GM04504 (cell line): ENCODE measurements at regions not wholly inside any gene's neighbourhood (a gene's known extent, or its start where the extent isn't known, plus 50 kb on each side); places are given as distances from the start of the nearest gene placed in this dataset.

Experiments used
- DNase-seq: peaks from one replicate; pipeline ENCODE4 v3.0.0-alpha.2; 2012; ENCODE audit warnings: low read depth

GRCh38 chr9:81191222-81191621 lies 498.1 kb downstream of the TLE1 start:
- DNase-seq: no peak

DNA sequence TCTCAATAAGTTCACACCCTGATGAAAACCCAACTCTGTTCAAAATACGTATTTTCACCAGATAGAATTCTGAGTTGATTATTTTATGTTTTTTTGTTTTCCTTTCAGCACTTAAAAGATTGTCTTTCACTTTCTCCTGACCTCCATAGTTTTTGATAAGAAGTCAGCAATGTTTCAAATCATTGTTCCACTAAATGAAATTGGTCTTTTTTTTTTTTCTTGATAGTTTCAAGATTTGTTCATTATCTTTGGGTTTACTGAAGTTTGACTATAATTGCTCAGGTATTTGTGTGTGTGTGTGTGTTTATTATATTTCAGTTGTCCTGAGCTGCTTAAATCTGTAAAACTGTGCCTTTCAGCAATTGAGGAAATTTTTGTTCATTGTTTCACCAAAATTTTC lies 498.7 kb downstream of the TLE1 start:
- DNase-seq: no peak

DNA sequence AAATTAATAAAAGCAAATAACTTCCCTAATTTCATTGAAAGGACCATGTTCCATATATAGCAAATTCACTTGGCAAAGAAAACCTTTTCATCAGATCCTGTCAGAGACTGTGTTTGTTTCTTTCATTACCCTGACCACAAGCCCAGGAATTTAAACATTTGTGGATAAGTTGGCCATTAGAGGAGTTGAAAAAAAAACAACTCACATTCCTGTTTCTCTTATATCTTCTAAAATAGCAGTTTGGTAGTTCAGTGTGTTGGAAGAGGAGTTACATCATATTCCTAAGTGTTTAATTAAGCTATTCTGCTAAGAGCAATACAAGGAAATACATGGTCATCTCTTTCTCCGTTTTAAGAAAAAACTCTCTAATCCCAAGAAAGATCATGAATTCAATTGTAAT lies 505.6 kb downstream of the TLE1 start:
- DNase-seq: peak; percentile 1

GRCh38 chr9:81182431-81182830 lies 506.9 kb downstream of the TLE1 start:
- DNase-seq: no peak

DNA sequence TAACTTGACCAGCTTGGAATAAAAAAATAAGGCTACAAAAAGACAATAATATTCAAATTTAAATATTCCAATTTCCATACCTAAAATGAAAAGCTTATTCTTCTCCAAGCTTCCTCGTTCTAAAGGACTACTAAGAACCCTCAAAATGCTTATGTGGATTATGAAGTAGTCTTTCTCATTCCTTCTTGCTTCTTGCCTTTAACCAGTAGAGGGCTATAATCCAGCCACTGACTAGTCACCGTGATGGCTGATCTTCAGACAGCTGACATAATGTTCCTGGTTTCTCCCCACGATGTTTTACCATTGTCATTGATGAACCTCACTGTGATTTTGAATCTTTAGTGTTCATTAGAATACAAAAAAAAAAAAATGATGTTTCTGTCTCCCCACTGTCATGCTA lies 515.3 kb downstream of the TLE1 start:
- no peak for DNase-seq

DNA sequence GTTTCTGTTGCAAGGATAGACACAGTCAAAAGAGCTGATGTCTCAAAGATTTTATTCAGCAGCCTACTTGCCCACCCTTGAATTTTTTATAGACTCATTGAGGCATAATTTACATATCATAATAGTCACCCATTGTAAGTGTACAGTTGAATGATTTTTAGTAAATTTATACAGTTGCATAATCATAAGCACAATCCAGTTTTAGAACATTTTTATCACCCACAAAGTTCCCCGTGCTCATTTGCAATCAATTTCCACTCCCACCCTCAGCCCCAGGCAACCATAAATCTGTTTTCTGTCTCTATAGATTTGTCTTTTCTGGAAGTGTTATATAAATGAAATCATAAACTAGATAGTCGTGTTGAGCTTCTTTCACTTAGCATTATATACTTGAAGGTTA lies 517.7 kb downstream of the TLE1 start:
- no peak for DNase-seq

DNA sequence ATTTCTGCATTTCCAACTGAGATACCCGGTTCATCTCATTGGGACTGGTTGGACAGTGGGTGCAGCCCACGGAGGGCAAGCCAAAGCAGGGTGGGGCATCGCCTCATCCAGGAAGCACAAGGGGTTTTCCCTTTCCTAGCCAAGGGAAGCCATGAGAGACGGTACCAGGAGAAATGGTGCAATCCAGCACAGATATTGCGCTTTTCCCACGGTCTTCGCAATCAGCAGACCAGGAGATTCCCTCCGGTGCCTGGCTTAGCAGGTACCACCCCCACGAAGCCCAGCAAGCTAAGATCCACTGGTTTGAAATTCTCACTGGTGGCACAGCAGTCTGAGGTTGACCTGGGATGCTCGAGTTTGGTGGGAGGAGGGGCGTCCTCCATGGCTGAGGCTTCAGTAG lies 527.0 kb downstream of the TLE1 start:
- no peak for DNase-seq

GRCh38 chr9:81156381-81156780 lies 533.0 kb downstream of the TLE1 start:
- DNase-seq: no peak

GRCh38 chr9:81150016-81150625 lies 539.2 kb downstream of the TLE1 start:
- DNase-seq: no peak

GRCh38 chr9:81146684-81147337 lies 542.5 kb downstream of the TLE1 start:
- DNase-seq: no peak

DNA sequence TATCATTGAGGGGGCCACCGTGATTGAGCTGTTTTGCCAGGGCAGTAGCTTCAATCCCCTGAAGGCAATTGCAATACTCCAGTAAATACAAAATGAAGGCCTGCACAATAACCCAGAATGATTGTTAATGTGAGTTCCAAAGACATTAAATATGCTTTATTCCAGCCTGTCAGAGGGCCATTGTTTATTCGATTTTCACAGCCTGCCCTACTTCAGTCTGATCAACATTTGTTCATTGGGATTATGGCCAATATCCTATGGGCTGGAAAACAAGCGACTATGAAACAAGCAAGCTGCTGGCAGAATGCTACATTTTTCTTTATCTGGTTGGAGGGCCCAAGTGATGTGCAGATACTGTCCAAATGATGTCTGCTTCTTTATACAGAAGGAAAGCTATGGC lies 543.1 kb downstream of the TLE1 start:
- DNase-seq: no peak

- no peak for DNase-seq
These were observed 543.9 kb downstream of the TLE1 start for GRCh38 chr9:81145331-81145963.

DNA sequence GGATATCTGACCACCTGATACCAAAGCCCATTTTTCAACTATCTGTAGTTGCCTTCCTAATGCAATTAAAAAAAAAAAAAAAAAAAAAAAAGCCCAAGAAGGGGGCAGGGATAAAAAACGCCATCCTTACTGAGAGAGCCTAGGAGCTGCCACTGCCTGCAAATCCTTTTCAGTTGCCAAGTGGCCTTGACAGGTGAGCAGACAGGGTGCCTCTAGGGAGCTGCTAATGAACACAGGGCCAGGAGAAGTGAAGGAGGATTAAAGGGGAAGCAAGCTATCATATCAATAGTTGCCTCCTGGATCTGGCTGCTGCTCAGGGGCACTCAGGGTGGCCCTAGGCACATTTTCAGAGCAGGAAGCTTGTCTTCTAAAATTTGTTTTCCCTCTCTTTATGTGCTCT lies 547.4 kb downstream of the TLE1 start:
- no peak for DNase-seq

GRCh38 chr9:81137976-81138568 lies 551.3 kb downstream of the TLE1 start:
- DNase-seq: no peak

GRCh38 chr9:81132796-81133195 lies 556.6 kb downstream of the TLE1 start:
- no peak for DNase-seq

- no peak for DNase-seq
These were observed 557.0 kb downstream of the TLE1 start for GRCh38 chr9:81132318-81132717.

- DNase-seq: no peak
These were observed 560.6 kb downstream of the TLE1 start for GRCh38 chr9:81128701-81129100.

DNA sequence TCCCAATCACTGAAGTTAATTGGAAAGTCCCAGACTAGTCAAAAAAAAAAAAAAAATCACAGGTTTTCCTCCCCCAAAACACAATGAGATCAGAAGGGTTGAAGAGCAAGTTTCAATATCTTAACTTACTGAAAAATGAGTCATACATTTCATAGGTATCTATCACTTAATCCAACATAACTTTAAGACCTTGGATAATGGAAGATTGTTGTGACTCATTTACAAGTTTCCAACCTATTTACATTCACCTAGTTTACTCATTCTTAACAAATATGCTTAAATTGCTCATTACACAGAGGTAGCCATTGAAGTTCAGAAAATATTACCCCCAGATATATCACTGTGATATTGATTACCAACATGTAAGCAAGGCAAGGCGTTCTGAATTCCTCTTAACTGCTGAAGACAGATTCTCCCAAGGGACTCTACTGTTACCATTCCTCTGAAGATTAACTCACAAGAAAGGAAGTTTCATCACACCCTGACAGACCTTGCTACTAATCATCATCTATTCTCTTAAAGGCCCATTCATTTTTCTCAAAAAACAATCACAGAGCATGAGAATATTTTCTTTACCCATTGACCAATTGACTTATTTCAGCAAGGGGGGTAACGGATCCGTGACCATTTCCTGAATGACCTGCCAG lies 563.8 kb downstream of the TLE1 start:
- DNase-seq: no peak

DNA sequence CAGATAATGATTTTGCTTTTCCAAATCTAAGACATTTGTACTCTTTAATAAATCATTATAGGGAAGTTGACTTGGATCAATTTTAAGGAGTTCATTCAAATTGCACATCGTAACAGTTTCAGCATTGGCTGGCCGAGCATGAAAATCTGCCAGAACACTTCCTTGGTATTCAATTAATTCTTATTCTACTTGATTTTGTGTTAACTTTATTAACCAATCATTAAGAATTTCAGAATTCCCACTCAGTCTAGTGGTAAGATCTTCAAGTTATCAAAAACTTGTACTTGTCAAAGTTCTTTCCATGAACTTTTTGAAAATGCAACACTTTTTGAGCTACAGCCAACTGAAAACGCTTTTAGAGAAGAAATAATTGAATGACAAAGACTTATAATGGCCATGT lies 565.8 kb downstream of the TLE1 start:
- DNase-seq: no peak

GRCh38 chr9:81122749-81123148 lies 566.6 kb downstream of the TLE1 start:
- DNase-seq: no peak

GRCh38 chr9:81119591-81119990 lies 569.8 kb downstream of the TLE1 start:
- no peak for DNase-seq

DNA sequence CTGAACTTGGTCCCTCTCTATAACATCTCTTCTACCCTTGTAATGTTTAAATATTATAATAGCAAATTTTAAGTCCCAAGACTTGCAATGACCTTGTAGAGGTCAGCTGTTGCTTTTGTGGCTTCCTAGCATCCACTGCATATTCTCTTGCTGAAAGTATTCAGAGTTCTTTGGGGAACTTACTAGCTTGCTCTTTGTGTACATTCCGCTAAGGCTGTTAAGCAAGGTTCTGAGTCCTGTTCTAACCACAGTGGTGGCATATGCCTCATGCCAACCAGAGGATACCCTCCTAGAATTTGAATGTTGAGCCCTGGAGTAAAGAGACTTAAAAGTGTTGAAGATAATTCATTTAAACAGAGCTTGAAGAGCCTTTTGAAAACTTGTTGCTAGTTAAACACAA lies 570.9 kb downstream of the TLE1 start:
- DNase-seq: no peak
